ENCODE measurements at regions not wholly inside any gene's neighbourhood (a gene's known extent, or its start where the extent isn't known, plus 50 kb on each side); places are given as distances from the start of the nearest gene placed in this dataset.

- no peaks in the 10 kb centered on the region for H3K9me3 ChIP-seq (ENCODE audit: control insufficient read depth in 2 of 2, insufficient read depth in 1 of 2, low read length in 1 of 2)
- DNase-seq (ENCODE audit: low read depth in 6 of 9, low spot score in 9 of 9): no peak
Measured at GRCh38 chr4:173807347-173807746, 277.3 kb upstream of the HAND2 start.

GRCh38 chr4:173805884-173806283 lies 275.9 kb upstream of the HAND2 start:
- Histone ChIP-seq H3K9me3 (ENCODE audit: control insufficient read depth in 2 of 2, insufficient read depth in 1 of 2, low read length in 1 of 2) (no peaks in the 10 kb centered on the region), H3K36me3 (ENCODE audit: control insufficient read depth in 2 of 2, insufficient read depth in 2 of 2, low read length in 1 of 2) (no peaks in the 10 kb centered on the region), H3K4me1 (ENCODE audit: control insufficient read depth in 2 of 2, insufficient read depth in 2 of 2, low read length in 2 of 2) (no peaks in the 10 kb centered on the region), H3K27me3 (ENCODE audit: control insufficient read depth in 2 of 2, insufficient read depth in 1 of 2, low read length in 1 of 2) (no peaks in the 10 kb centered on the region), H3K27ac (ENCODE audit: low read depth in 1 of 2, low read length in 1 of 2) (no peak overlapping the region), H3K4me3 (ENCODE audit: low read length in 2 of 2) (no peak overlapping the region)
- DNase-seq (ENCODE audit: low read depth in 6 of 9, low spot score in 9 of 9): no peak
- 93% methylated on average over 1 of the region's 1 CpG for WGBS

More at GRCh38 chr4:173807347-173807746, 277.3 kb upstream of the HAND2 start:
- Histone ChIP-seq H3K4me3 (ENCODE audit: low read length in 2 of 2) (no peak overlapping the region), H3K27ac (ENCODE audit: low read depth in 1 of 2, low read length in 1 of 2) (no peak overlapping the region), H3K27me3 (ENCODE audit: control insufficient read depth in 2 of 2, insufficient read depth in 1 of 2, low read length in 1 of 2) (no peaks in the 10 kb centered on the region), H3K36me3 (ENCODE audit: control insufficient read depth in 2 of 2, insufficient read depth in 2 of 2, low read length in 1 of 2) (no peaks in the 10 kb centered on the region), H3K4me1 (ENCODE audit: control insufficient read depth in 2 of 2, insufficient read depth in 2 of 2, low read length in 2 of 2) (no peaks in the 10 kb centered on the region)
- 94% methylated on average over 2 of the region's 2 CpGs for WGBS

- Histone ChIP-seq H3K27ac (ENCODE audit: low read depth in 1 of 2, low read length in 1 of 2) (no peak overlapping the region), H3K4me1 (ENCODE audit: control insufficient read depth in 2 of 2, insufficient read depth in 2 of 2, low read length in 2 of 2) (no peaks in the 10 kb centered on the region), H3K9me3 (ENCODE audit: control insufficient read depth in 2 of 2, insufficient read depth in 1 of 2, low read length in 1 of 2) (no peaks in the 10 kb centered on the region), H3K27me3 (ENCODE audit: control insufficient read depth in 2 of 2, insufficient read depth in 1 of 2, low read length in 1 of 2) (no peaks in the 10 kb centered on the region), H3K36me3 (ENCODE audit: control insufficient read depth in 2 of 2, insufficient read depth in 2 of 2, low read length in 1 of 2) (no peaks in the 10 kb centered on the region), H3K4me3 (ENCODE audit: low read length in 2 of 2) (no peak overlapping the region)
- DNase-seq (ENCODE audit: low read depth in 6 of 9, low spot score in 9 of 9): no peak
Measured at GRCh38 chr4:173802662-173803022, 272.6 kb upstream of the HAND2 start.

- WGBS: 71% methylated on average over 3 of the region's 3 CpGs
- Histone ChIP-seq H3K9me3 (ENCODE audit: control insufficient read depth in 2 of 2, insufficient read depth in 1 of 2, low read length in 1 of 2) (no peaks in the 10 kb centered on the region), H3K36me3 (ENCODE audit: control insufficient read depth in 2 of 2, insufficient read depth in 2 of 2, low read length in 1 of 2) (no peaks in the 10 kb centered on the region), H3K4me1 (ENCODE audit: control insufficient read depth in 2 of 2, insufficient read depth in 2 of 2, low read length in 2 of 2) (no peaks in the 10 kb centered on the region), H3K27ac (ENCODE audit: low read depth in 1 of 2, low read length in 1 of 2) (no peak overlapping the region), H3K27me3 (ENCODE audit: control insufficient read depth in 2 of 2, insufficient read depth in 1 of 2, low read length in 1 of 2) (no peaks in the 10 kb centered on the region), H3K4me3 (ENCODE audit: low read length in 2 of 2) (no peak overlapping the region)
- no peak for DNase-seq (ENCODE audit: low read depth in 6 of 9, low spot score in 9 of 9)
Measured at GRCh38 chr4:173801876-173802661, 272.0 kb upstream of the HAND2 start.

GRCh38 chr4:173801361-173801760 lies 271.3 kb upstream of the HAND2 start:
- Histone ChIP-seq H3K27ac (ENCODE audit: low read depth in 1 of 2, low read length in 1 of 2) (no peak overlapping the region), H3K4me1 (ENCODE audit: control insufficient read depth in 2 of 2, insufficient read depth in 2 of 2, low read length in 2 of 2) (no peaks in the 10 kb centered on the region), H3K27me3 (ENCODE audit: control insufficient read depth in 2 of 2, insufficient read depth in 1 of 2, low read length in 1 of 2) (no peaks in the 10 kb centered on the region), H3K4me3 (ENCODE audit: low read length in 2 of 2) (no peak overlapping the region), H3K36me3 (ENCODE audit: control insufficient read depth in 2 of 2, insufficient read depth in 2 of 2, low read length in 1 of 2) (no peaks in the 10 kb centered on the region), H3K9me3 (ENCODE audit: control insufficient read depth in 2 of 2, insufficient read depth in 1 of 2, low read length in 1 of 2) (no peaks in the 10 kb centered on the region)
- DNase-seq (ENCODE audit: low read depth in 6 of 9, low spot score in 9 of 9): no peak
- WGBS: 60% methylated on average over 1 of the region's 1 CpG

- Histone ChIP-seq H3K4me1 (ENCODE audit: control insufficient read depth in 2 of 2, insufficient read depth in 2 of 2, low read length in 2 of 2) (no peaks in the 10 kb centered on the region), H3K27ac (ENCODE audit: low read depth in 1 of 2, low read length in 1 of 2) (no peak overlapping the region), H3K9me3 (ENCODE audit: control insufficient read depth in 2 of 2, insufficient read depth in 1 of 2, low read length in 1 of 2) (no peaks in the 10 kb centered on the region), H3K36me3 (ENCODE audit: control insufficient read depth in 2 of 2, insufficient read depth in 2 of 2, low read length in 1 of 2) (no peaks in the 10 kb centered on the region), H3K4me3 (ENCODE audit: low read length in 2 of 2) (no peak overlapping the region), H3K27me3 (ENCODE audit: control insufficient read depth in 2 of 2, insufficient read depth in 1 of 2, low read length in 1 of 2) (no peaks in the 10 kb centered on the region)
- DNase-seq (ENCODE audit: low read depth in 6 of 9, low spot score in 9 of 9): no peak
- WGBS: 94% methylated on average over 1 of the region's 1 CpG
Measured at GRCh38 chr4:173797296-173797695, 267.3 kb upstream of the HAND2 start.

GRCh38 chr4:173794662-173795061 lies 264.6 kb upstream of the HAND2 start:
- Histone ChIP-seq H3K36me3 (ENCODE audit: control insufficient read depth in 2 of 2, insufficient read depth in 2 of 2, low read length in 1 of 2) (no peaks in the 10 kb centered on the region), H3K4me3 (ENCODE audit: low read length in 2 of 2) (no peak overlapping the region), H3K27me3 (ENCODE audit: control insufficient read depth in 2 of 2, insufficient read depth in 1 of 2, low read length in 1 of 2) (no peaks in the 10 kb centered on the region), H3K9me3 (ENCODE audit: control insufficient read depth in 2 of 2, insufficient read depth in 1 of 2, low read length in 1 of 2) (no peaks in the 10 kb centered on the region), H3K4me1 (ENCODE audit: control insufficient read depth in 2 of 2, insufficient read depth in 2 of 2, low read length in 2 of 2) (no peaks in the 10 kb centered on the region), H3K27ac (ENCODE audit: low read depth in 1 of 2, low read length in 1 of 2) (no peak overlapping the region)
- DNase-seq (ENCODE audit: low read depth in 6 of 9, low spot score in 9 of 9): no peak
- 73% methylated on average over 2 of the region's 2 CpGs for WGBS

- no peaks in the 10 kb centered on the region for H3K36me3 ChIP-seq (ENCODE audit: control insufficient read depth in 2 of 2, insufficient read depth in 2 of 2, low read length in 1 of 2)
- H3K27me3 ChIP-seq (ENCODE audit: control insufficient read depth in 2 of 2, insufficient read depth in 1 of 2, low read length in 1 of 2): no peaks in the 10 kb centered on the region
- H3K9me3 ChIP-seq (ENCODE audit: control insufficient read depth in 2 of 2, insufficient read depth in 1 of 2, low read length in 1 of 2): no peaks in the 10 kb centered on the region
- DNase-seq (ENCODE audit: low read depth in 6 of 9, low spot score in 9 of 9): no peak
- H3K27ac ChIP-seq (ENCODE audit: low read depth in 1 of 2, low read length in 1 of 2): no peak overlapping the region
- H3K4me1 ChIP-seq (ENCODE audit: control insufficient read depth in 2 of 2, insufficient read depth in 2 of 2, low read length in 2 of 2): no peaks in the 10 kb centered on the region
- no peak overlapping the region for H3K4me3 ChIP-seq (ENCODE audit: low read length in 2 of 2)
- 93% methylated on average over 3 of the region's 3 CpGs for WGBS
Measured at GRCh38 chr4:173793937-173794510, 264.0 kb upstream of the HAND2 start.

- no peak for DNase-seq (ENCODE audit: low read depth in 6 of 9, low spot score in 9 of 9)
- Histone ChIP-seq H3K27me3 (ENCODE audit: control insufficient read depth in 2 of 2, insufficient read depth in 1 of 2, low read length in 1 of 2) (no peaks in the 10 kb centered on the region), H3K4me3 (ENCODE audit: low read length in 2 of 2) (no peak overlapping the region), H3K36me3 (ENCODE audit: control insufficient read depth in 2 of 2, insufficient read depth in 2 of 2, low read length in 1 of 2) (no peaks in the 10 kb centered on the region), H3K9me3 (ENCODE audit: control insufficient read depth in 2 of 2, insufficient read depth in 1 of 2, low read length in 1 of 2) (peaks cover 0 to 7% of the 10 kb centered on the region in 2 donors), H3K4me1 (ENCODE audit: control insufficient read depth in 2 of 2, insufficient read depth in 2 of 2, low read length in 2 of 2) (no peaks in the 10 kb centered on the region), H3K27ac (ENCODE audit: low read depth in 1 of 2, low read length in 1 of 2) (no peak overlapping the region)
- 24% methylated on average over 2 of the region's 2 CpGs for WGBS
Measured at GRCh38 chr4:173782660-173783059, 252.6 kb upstream of the HAND2 start.

Measured in thymus (tissue), 11 donors.